Astrocyte of the cerebellum (primary cell): ENCODE measurements at regions not wholly inside any gene's neighbourhood (a gene's known extent, or its start where the extent isn't known, plus 50 kb on each side); places are given as distances from the start of the nearest gene placed in this dataset.
A peak's percentile ranks its signal among the peaks of the same experiment; 100 is the strongest.

Experiments
- DNase-seq: peaks from one replicate; pipeline ENCODE4 v3.0.0-alpha.2; 2011; ENCODE audit warnings: low read depth
- H3K4me3 ChIP-seq: 2 replicates; pipeline ENCODE4 v1.5.1; 2011; ENCODE audit warnings: mild to moderate bottlenecking, low read depth, low read length, moderate library complexity
- in situ Hi-C: cut with HindIII; loops from 2 replicates; pipeline ENCODE4 v1.10.0; 2017; ENCODE audit warnings: low sequenced_read_pairs
- TF ChIP-seq, protein P1 (sequence below): IDR thresholded peaks from 2 replicates; pipeline ENCODE4 v1.5.1; 2012; ENCODE audit warnings: low read length, low read depth, moderate library complexity, mild to moderate bottlenecking; ENCODE audit errors: missing control alignments

DNA sequence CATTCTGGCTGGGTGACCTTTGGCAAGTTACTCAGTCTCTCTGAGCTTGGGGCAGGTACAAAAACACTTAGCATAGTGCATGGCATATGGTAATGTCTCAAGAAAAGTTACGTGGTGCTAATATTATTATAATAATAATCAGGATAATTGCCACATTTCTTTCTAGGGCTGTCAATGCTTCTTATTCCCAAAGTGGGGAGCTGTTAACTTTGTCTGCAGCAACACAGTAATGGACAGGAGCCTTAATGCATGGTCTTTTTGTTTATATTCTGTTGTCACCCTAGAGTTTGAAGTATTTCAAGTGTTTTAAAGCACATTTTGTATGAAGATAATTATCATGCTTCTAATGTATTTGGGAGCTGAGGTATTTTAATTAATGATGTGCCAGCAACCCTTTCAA, 121.8 kb downstream of the FHIP1A start:
- TF ChIP-seq, protein P1, sequence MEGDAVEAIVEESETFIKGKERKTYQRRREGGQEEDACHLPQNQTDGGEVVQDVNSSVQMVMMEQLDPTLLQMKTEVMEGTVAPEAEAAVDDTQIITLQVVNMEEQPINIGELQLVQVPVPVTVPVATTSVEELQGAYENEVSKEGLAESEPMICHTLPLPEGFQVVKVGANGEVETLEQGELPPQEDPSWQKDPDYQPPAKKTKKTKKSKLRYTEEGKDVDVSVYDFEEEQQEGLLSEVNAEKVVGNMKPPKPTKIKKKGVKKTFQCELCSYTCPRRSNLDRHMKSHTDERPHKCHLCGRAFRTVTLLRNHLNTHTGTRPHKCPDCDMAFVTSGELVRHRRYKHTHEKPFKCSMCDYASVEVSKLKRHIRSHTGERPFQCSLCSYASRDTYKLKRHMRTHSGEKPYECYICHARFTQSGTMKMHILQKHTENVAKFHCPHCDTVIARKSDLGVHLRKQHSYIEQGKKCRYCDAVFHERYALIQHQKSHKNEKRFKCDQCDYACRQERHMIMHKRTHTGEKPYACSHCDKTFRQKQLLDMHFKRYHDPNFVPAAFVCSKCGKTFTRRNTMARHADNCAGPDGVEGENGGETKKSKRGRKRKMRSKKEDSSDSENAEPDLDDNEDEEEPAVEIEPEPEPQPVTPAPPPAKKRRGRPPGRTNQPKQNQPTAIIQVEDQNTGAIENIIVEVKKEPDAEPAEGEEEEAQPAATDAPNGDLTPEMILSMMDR = peak; percentile 18
- in situ Hi-C loops = no loop called here
- H3K4me3 ChIP-seq = no peak overlapping the region
- DNase-seq = no peak

DNA sequence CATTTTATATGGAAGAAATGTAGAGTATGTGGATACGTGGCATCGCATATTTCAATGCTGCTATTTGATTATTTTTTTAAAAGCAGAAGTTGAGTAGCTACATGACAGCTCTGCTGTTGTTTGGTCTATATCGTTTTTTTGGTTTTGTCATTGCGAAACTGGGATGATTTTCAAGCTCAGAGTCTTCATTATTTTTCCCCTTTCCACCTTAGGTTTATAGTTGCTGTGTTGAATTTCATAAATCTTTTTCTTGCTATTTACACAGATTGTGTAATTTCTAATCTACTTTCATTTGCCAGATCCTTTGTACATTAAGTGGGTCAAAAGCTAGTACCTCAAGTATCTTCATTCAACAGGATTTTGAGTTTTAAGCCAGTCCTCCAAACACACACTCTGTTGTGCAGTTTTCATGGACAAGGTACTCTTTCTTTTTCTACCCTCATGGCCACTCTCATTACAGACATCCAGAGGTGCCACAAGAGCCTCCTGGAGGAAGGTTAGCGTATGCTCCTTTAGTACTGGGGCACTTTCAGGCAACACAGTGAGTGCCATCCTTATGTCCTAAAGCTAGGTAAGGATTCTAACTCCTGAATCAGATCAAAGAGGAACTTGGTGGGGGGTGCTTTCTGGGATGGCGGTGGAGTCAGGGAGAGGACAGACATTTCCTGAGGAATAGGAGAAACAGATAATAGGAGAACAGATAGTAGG, 123.2 kb downstream of the FHIP1A start:
- TF ChIP-seq, protein P1 = no peak
- DNase-seq = no peak
- H3K4me3 ChIP-seq = no peak overlapping the region
- in situ Hi-C loops = no loop called here

DNA sequence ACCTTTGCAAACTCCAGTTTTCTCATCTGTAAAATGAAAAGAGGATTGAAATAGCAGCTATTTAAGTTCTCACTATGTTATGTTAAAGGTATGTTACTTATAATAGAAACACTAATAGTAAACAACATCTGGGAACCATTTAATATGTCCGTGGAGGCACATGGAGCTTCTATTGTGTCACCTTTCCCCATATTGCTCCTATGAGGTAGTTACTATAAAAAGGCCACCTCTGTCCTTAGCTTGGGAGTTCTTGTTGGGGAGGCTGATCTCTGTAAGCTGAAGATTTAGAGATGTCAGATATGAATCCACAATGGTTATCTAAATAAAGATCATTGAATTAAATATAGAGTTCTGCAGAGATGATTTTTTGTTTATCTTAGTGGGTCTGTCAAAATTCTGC, 125.2 kb downstream of the FHIP1A start:
- TF ChIP-seq, protein P1 = no peak
- no peak overlapping the region for H3K4me3 ChIP-seq
- DNase-seq = no peak
- in situ Hi-C loops = no loop called here

DNA sequence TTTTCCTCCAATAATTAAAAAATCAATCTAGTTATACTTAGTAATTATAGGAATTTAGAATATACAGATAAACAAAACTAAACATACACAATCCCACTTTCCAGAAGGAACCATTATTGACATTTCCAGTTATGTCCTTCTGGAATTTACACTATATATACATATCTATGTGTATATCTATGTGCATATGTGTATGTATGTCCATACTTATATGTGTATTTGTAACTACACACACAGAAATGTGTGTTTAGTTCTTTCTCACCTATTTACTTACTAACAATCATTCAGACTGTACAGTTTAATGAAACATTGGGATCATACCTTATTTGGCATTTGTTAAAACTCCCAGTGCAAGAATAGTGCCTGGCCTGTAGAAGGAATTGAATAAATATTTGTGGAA, 126.4 kb downstream of the FHIP1A start:
- TF ChIP-seq, protein P1 = no peak
- no peak for DNase-seq
- H3K4me3 ChIP-seq = no peak overlapping the region
- in situ Hi-C loops = no loop called here

DNA sequence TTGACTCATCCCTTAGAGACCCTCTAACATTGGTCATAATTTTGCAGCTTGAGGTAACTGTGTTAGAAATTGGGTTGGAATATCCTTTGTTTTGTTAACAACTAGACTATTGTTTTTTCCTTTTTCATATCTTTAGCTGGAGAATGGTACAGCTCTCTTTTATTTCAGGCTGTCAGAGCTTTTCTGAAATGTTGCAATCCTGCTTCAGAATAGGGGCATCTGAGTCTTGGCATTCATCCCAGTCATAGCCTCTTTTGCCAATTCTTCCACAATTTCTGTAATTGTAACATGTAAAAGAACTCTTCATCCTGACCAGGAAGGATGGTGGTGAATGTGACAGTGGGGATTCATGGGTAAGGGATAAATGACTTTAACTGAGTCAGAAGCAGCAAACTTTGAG, 128.7 kb downstream of the FHIP1A start:
- DNase-seq = peak; percentile 41
- H3K4me3 ChIP-seq = no peak overlapping the region
- TF ChIP-seq, protein P1 = no peak
- in situ Hi-C loops = no loop called here

DNA sequence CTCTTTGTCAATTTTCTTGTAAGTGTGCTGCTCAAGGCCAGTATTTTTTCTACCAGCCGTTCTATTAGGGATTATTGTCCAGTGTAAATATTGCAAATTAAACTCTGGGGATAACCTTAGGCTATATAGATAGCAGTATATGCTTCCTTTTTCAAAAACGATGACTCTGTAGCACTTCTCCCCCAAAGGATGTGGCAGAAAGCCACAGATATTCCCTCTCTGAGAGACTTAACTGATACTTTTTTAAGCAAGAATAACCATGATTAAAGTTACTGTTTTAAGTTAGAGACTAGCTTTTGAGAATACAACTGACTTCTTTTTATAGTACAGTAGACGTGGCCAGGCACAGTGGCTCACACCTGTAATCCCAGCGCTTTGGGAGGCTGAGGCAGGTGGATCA, 130.0 kb downstream of the FHIP1A start:
- TF ChIP-seq, protein P1 = no peak
- H3K4me3 ChIP-seq = no peak overlapping the region
- in situ Hi-C loops = no loop called here
- DNase-seq = no peak
